Keratinocyte (primary cell): ENCODE measurements at regions not wholly inside any gene's neighbourhood (a gene's known extent, or its start where the extent isn't known, plus 50 kb on each side); places are given as distances from the start of the nearest gene placed in this dataset.

Experiments used
- DNase-seq: peaks from one replicate; pipeline ENCODE4 v3.0.0-alpha.2; 2011; ENCODE audit warnings: low read depth, missing footprints, low spot score
- FAIRE-seq: peaks from 2 replicates; lab custom pipeline; 2011; peaks lifted over from hg19 to GRCh38; lab: Jason Lieb, UNC
- H2AFZ ChIP-seq: 2 replicates; pipeline ENCODE4 v1.6.0; 2012; ENCODE audit warnings: low read length, control low read depth, inconsistent platforms; ENCODE audit not compliant: control insufficient read depth
- H3K27ac ChIP-seq: 2 replicates; pipeline ENCODE4 v1.5.1; 2011; ENCODE audit warnings: low read length; ENCODE audit not compliant: control insufficient read depth, insufficient read depth
- H3K27me3 ChIP-seq: 3 replicates; pipeline ENCODE4 v1.6.0; 2011; ENCODE audit warnings: low read length; ENCODE audit not compliant: control insufficient read depth, insufficient read depth; ENCODE audit errors: extremely low read depth
- H3K36me3 ChIP-seq, 2 experiments: 2 replicates in 1 of 2; 3 replicates in 1 of 2; pipeline ENCODE4 v1.5.1; 2011; ENCODE audit warnings: low read length in 2 of 2, mild to moderate bottlenecking in 1 of 2; ENCODE audit not compliant: control insufficient read depth in 2 of 2, insufficient read depth in 2 of 2; ENCODE audit errors: extremely low read depth in 1 of 2
- H3K4me1 ChIP-seq: 3 replicates; pipeline ENCODE4 v1.5.1; 2011; ENCODE audit warnings: low read length; ENCODE audit not compliant: control insufficient read depth, insufficient read depth; ENCODE audit errors: extremely low read depth
- H3K4me2 ChIP-seq: 3 replicates; pipeline ENCODE4 v1.6.0; 2011; ENCODE audit warnings: low read depth, low read length; ENCODE audit not compliant: control insufficient read depth, insufficient read depth; ENCODE audit errors: extremely low read depth
- H3K4me3 ChIP-seq, 3 experiments: fragments of 200-600 bp in 1 of 3; sonication (generic) in 1 of 3; 2 replicates in 2 of 3; 3 replicates in 1 of 3; pipeline ENCODE4 v1.5.1; 2011 to 2016; ENCODE audit warnings: low read length in 3 of 3, mild to moderate bottlenecking in 3 of 3, control low read depth in 2 of 3, inconsistent platforms in 1 of 3, low read depth in 1 of 3, mixed read lengths in 1 of 3, mixed run types in 1 of 3, moderate library complexity in 1 of 3; ENCODE audit not compliant: control insufficient read depth in 2 of 3, insufficient read depth in 2 of 3; ENCODE audit errors: extremely low read depth in 1 of 3
- H3K79me2 ChIP-seq: 2 replicates; pipeline ENCODE4 v1.6.0; 2012; ENCODE audit warnings: low read length; ENCODE audit not compliant: control insufficient read depth, insufficient read depth
- H3K9ac ChIP-seq: 3 replicates; pipeline ENCODE4 v1.6.0; 2011; ENCODE audit warnings: low read length; ENCODE audit not compliant: control insufficient read depth, insufficient read depth; ENCODE audit errors: extremely low read depth
- H3K9me1 ChIP-seq: 3 replicates; pipeline ENCODE4 v1.6.0; 2011; ENCODE audit warnings: low read length; ENCODE audit not compliant: control insufficient read depth, insufficient read depth; ENCODE audit errors: extremely low read depth
- H3K9me3 ChIP-seq: 2 replicates; pipeline ENCODE4 v1.5.1; 2012; ENCODE audit warnings: low read depth, low read length; ENCODE audit not compliant: control insufficient read depth
- H4K20me1 ChIP-seq: 3 replicates; pipeline ENCODE4 v1.6.0; 2011; ENCODE audit warnings: low read length; ENCODE audit not compliant: control insufficient read depth, insufficient read depth; ENCODE audit errors: extremely low read depth
- CTCF ChIP-seq, 3 experiments: IDR thresholded peaks in 1 of 3; conservative IDR thresholded peaks in 1 of 3; optimal IDR thresholded peaks in 1 of 3; 2 replicates in 2 of 3; 3 replicates in 1 of 3; pipeline versions ENCODE3 to v1.5.1; 2011; ENCODE audit warnings: low read length in 3 of 3, mild to moderate bottlenecking in 3 of 3, moderate library complexity in 2 of 3, control low read depth in 1 of 3, inconsistent platforms in 1 of 3; ENCODE audit not compliant: insufficient read depth in 2 of 3; ENCODE audit errors: extremely low read depth in 1 of 3
- EZH2 ChIP-seq: IDR thresholded peaks from one replicate; pipeline ENCODE4 v1.6.1; 2012; ENCODE audit warnings: inconsistent platforms, mild to moderate bottlenecking, low read length, moderate library complexity
- dilution Hi-C: fragments of 300-500 bp; cut with MboI; formaldehyde crosslinking; loops from one replicate; pipeline ENCODE4 v1.7.0; 2020; ENCODE audit warnings: low sequenced_read_pairs; ENCODE audit not compliant: extremely low pct_ligation_motif_present

- no peak for FAIRE-seq
- dilution Hi-C loops: no loop called here
- no peak overlapping the region for H3K4me3 ChIP-seq
Observed at GRCh38 chr6:151679941-151680340, 127.5 kb upstream of the ESR1 start.

GRCh38 chr6:151680846-151681432 is 126.5 kb upstream of the ESR1 start:
- Histone ChIP-seq H3K27ac (no peak overlapping the region), H3K9me1 (no peaks in the 10 kb centered on the region), H4K20me1 (no peaks in the 10 kb centered on the region), H3K4me2 (no peak overlapping the region), H3K4me3 (no peak overlapping the region), H3K36me3 (no peaks in the 10 kb centered on the region), H3K4me1 (no peaks in the 10 kb centered on the region), H3K9me3 (no peaks in the 10 kb centered on the region), H2AFZ (no peak overlapping the region), H3K9ac (no peak overlapping the region), H3K27me3 (no peaks in the 10 kb centered on the region), H3K79me2 (no peaks in the 10 kb centered on the region)
- DNase-seq (no peak), FAIRE-seq (no peak)
- dilution Hi-C loops: no loop called here
- TF ChIP-seq CTCF (optimal IDR thresholded peaks at IDR 0.05 in 1 of 3, IDR thresholded peaks at IDR 0.05 in 1 of 3, conservative IDR thresholded peaks at IDR 0.05 in 1 of 3; ENCODE audit: extremely low read depth in 1 of 3, insufficient read depth in 2 of 3, low read length in 3 of 3) (no peak), EZH2 (no peak)

More at GRCh38 chr6:151679941-151680340, 127.5 kb upstream of the ESR1 start:
- H3K9me1 ChIP-seq: no peaks in the 10 kb centered on the region
- no peak overlapping the region for H3K9ac ChIP-seq
- DNase-seq: no peak
- H3K79me2 ChIP-seq: no peaks in the 10 kb centered on the region
- no peaks in the 10 kb centered on the region for H3K4me1 ChIP-seq
- H3K27me3 ChIP-seq: no peaks in the 10 kb centered on the region
- no peak overlapping the region for H2AFZ ChIP-seq
- no peaks in the 10 kb centered on the region for H3K9me3 ChIP-seq
- H4K20me1 ChIP-seq: no peaks in the 10 kb centered on the region
- H3K27ac ChIP-seq: no peak overlapping the region
- no peak for TF ChIP-seq EZH2
- TF ChIP-seq CTCF (optimal IDR thresholded peaks at IDR 0.05 in 1 of 3, IDR thresholded peaks at IDR 0.05 in 1 of 3, conservative IDR thresholded peaks at IDR 0.05 in 1 of 3; ENCODE audit: extremely low read depth in 1 of 3, insufficient read depth in 2 of 3, low read length in 3 of 3): no peak
- H3K36me3 ChIP-seq: no peaks in the 10 kb centered on the region
- H3K4me2 ChIP-seq: no peak overlapping the region
